ENCODE measurements at regions not wholly inside any gene's neighbourhood (a gene's known extent, or its start where the extent isn't known, plus 50 kb on each side); places are given as distances from the start of the nearest gene placed in this dataset.

DNA sequence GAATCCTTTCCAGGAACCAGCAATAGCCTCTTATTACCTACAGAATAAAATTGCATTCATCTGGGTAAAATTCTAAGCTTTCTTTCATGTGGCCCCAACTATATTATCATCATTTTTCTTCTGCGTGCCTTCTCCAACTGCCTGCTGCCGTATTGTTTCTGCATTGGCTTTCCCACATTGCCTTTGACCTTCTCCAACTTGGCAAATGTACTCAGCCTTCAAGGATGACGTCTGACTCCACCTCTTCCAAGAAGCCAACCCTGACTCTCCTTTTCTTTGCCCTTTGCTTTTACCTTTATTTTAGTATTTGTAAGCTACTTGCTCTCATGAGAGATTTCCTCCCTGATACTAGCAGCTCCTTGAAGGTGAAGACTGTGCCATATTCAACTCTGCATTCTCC lies 200.4 kb upstream of the FAM9B start:
- ATAC-seq (ENCODE audit: low read depth): no peak
- Mint-ChIP-seq H3K4me3 (no peak overlapping the region), H3K27me3 (peaks cover 7% of the 10 kb centered on the region), H3K9me3 (ENCODE audit: insufficient read depth) (no peaks in the 10 kb centered on the region), H3K4me1 (no peaks in the 10 kb centered on the region), H3K27ac (no peak overlapping the region)
- Histone ChIP-seq H3K4me2 (replicated peaks; ENCODE audit: low read depth, low read length, poor library complexity, severe bottlenecking) (no peak overlapping the region), H4K20me1 (ENCODE audit: control insufficient read depth, insufficient read depth, low read length, poor library complexity, severe bottlenecking) (no peaks in the 10 kb centered on the region), H3K79me2 (ENCODE audit: control insufficient read depth, insufficient read depth, low read length) (no peaks in the 10 kb centered on the region), H3K9me3 (ENCODE audit: control extremely low read depth in 1 of 3, control insufficient read depth in 2 of 3, insufficient read depth in 1 of 3, low read length in 2 of 3) (no peaks in the 10 kb centered on the region), H3K4me1 (ENCODE audit: control insufficient read depth in 2 of 2, insufficient read depth in 2 of 2, low read length in 2 of 2) (no peaks in the 10 kb centered on the region), H3K36me3 (replicated peaks in 1 of 2; ENCODE audit: control extremely low read depth in 1 of 2, control insufficient read depth in 1 of 2, extremely low read depth in 1 of 2, insufficient read depth in 2 of 2, low read length in 1 of 2) (no peaks in the 10 kb centered on the region), H2AFZ (ENCODE audit: insufficient read depth, low read depth, low read length, poor library complexity, severe bottlenecking) (no peak overlapping the region), H3K27me3 (replicated peaks in 1 of 4; ENCODE audit: control extremely low read depth in 1 of 4, control insufficient read depth in 3 of 4, insufficient read depth in 4 of 4, low read length in 3 of 4) (no peaks in the 10 kb centered on the region), H3K4me3 (ENCODE audit: control extremely low read depth in 1 of 5, extremely low read depth in 1 of 5, insufficient read depth in 1 of 5, low read depth in 2 of 5, low read length in 4 of 5) (no peak overlapping the region), H3K9ac (ENCODE audit: low read length) (no peak overlapping the region), H3K27ac (ENCODE audit: low read length in 2 of 2) (no peak overlapping the region)
- no peak for TF ChIP-seq EZH2 (IDR thresholded peaks at IDR 0.05; ENCODE audit: borderline replicate concordance, insufficient read depth, low read depth, low read length, poor library complexity, severe bottlenecking)
- TF ChIP-seq, protein P1, sequence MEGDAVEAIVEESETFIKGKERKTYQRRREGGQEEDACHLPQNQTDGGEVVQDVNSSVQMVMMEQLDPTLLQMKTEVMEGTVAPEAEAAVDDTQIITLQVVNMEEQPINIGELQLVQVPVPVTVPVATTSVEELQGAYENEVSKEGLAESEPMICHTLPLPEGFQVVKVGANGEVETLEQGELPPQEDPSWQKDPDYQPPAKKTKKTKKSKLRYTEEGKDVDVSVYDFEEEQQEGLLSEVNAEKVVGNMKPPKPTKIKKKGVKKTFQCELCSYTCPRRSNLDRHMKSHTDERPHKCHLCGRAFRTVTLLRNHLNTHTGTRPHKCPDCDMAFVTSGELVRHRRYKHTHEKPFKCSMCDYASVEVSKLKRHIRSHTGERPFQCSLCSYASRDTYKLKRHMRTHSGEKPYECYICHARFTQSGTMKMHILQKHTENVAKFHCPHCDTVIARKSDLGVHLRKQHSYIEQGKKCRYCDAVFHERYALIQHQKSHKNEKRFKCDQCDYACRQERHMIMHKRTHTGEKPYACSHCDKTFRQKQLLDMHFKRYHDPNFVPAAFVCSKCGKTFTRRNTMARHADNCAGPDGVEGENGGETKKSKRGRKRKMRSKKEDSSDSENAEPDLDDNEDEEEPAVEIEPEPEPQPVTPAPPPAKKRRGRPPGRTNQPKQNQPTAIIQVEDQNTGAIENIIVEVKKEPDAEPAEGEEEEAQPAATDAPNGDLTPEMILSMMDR (IDR thresholded peaks at IDR 0.05): no peak
- WGBS (ENCODE audit: insufficient coverage): no CpG with 5 or more reads among the region's 3 CpGs
- intact Hi-C loops (cut with micrococcal nuclease): no loop called here
- ChIA-PET CTCF (no interaction called here), POLR2A (no interaction called here)
- DNase-seq: no peak

DNA sequence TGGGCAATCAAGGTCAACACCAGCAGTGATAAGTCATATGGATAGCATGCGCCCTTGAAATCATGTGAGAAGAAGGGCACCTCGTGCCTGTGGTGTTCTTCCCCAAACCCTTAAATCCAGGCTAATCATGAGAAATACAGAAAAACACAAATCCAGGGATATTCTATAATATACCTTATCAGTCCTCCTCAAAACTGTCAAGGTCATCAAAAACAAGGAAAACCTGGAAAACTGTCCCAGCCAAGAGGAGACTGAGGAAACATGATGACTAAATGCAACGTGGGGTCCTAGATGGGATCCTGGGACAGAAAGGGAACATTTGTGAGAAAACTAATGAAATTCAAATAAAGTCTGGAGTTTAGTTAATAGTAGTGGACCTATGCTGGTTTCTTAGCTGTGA lies 201.8 kb upstream of the FAM9B start:
- WGBS (ENCODE audit: insufficient coverage): 71% methylated on average over 1 of the region's 3 CpGs
- no peak overlapping the region for H3K27ac Mint-ChIP-seq
- Histone ChIP-seq H3K9me3 (ENCODE audit: control extremely low read depth in 1 of 3, control insufficient read depth in 2 of 3, insufficient read depth in 1 of 3, low read length in 2 of 3) (no peaks in the 10 kb centered on the region), H4K20me1 (ENCODE audit: control insufficient read depth, insufficient read depth, low read length, poor library complexity, severe bottlenecking) (no peaks in the 10 kb centered on the region), H3K27me3 (replicated peaks in 1 of 4; ENCODE audit: control extremely low read depth in 1 of 4, control insufficient read depth in 3 of 4, insufficient read depth in 4 of 4, low read length in 3 of 4) (no peaks in the 10 kb centered on the region), H3K4me1 (ENCODE audit: control insufficient read depth in 2 of 2, insufficient read depth in 2 of 2, low read length in 2 of 2) (no peaks in the 10 kb centered on the region), H3K79me2 (ENCODE audit: control insufficient read depth, insufficient read depth, low read length) (no peaks in the 10 kb centered on the region), H3K9ac (ENCODE audit: low read length) (no peak overlapping the region), H2AFZ (ENCODE audit: insufficient read depth, low read depth, low read length, poor library complexity, severe bottlenecking) (no peak overlapping the region), H3K4me3 (ENCODE audit: control extremely low read depth in 1 of 5, extremely low read depth in 1 of 5, insufficient read depth in 1 of 5, low read depth in 2 of 5, low read length in 4 of 5) (no peak overlapping the region), H3K27ac (ENCODE audit: low read length in 2 of 2) (no peak overlapping the region), H3K36me3 (replicated peaks in 1 of 2; ENCODE audit: control extremely low read depth in 1 of 2, control insufficient read depth in 1 of 2, extremely low read depth in 1 of 2, insufficient read depth in 2 of 2, low read length in 1 of 2) (no peaks in the 10 kb centered on the region), H3K4me2 (replicated peaks; ENCODE audit: low read depth, low read length, poor library complexity, severe bottlenecking) (no peak overlapping the region)
- no peaks in the 10 kb centered on the region for H3K9me3 Mint-ChIP-seq (ENCODE audit: insufficient read depth)
- no peak for DNase-seq
- intact Hi-C loops (cut with micrococcal nuclease): no loop called here
- no peaks in the 10 kb centered on the region for H3K4me1 Mint-ChIP-seq
- no peak for TF ChIP-seq EZH2 (IDR thresholded peaks at IDR 0.05; ENCODE audit: borderline replicate concordance, insufficient read depth, low read depth, low read length, poor library complexity, severe bottlenecking)
- TF ChIP-seq, protein P1 (IDR thresholded peaks at IDR 0.05): no peak
- peaks cover 4% of the 10 kb centered on the region for H3K27me3 Mint-ChIP-seq
- CTCF ChIA-PET: no interaction called here
- ATAC-seq (ENCODE audit: low read depth): no peak
- POLR2A ChIA-PET: no interaction called here
- H3K4me3 Mint-ChIP-seq: no peak overlapping the region

All from B cell (primary cell).